ENCODE measurements at regions not wholly inside any gene's neighbourhood (a gene's known extent, or its start where the extent isn't known, plus 50 kb on each side); places are given as distances from the start of the nearest gene placed in this dataset.

DNA sequence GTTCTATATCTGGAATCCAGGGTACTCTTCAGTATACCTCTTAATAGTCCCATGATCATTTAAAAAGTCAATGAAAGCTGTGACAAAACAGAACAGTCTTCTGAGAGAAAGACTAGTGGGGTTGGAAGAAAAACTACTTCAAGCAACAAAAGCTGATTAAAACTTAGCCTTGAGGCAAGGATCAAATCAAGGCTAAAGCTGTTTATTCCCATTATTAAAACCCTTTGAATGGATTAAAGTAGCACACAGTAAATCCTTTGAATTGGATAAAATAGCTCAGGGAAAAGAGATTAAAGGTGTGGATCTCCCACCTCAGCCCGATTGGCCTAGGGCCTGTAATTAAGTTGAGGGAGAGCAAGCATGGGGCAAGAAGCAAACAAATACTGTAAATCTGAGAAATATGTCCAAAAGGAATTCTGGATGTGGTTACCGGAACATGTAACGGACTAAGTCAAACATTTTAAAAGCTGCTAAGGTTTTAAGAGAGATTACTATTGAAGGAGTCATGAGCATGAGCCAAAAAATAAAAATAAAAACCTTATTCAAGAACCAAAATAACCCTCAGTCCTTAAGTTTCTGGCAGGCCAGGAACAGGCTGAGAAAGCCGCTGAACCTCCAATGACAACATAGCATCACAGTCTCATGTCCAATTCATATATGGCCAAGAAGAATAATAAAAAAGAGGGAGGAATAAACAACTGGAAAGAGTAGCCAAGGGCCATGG is 257.3 kb upstream of the NEIL3 start:
- Histone ChIP-seq H2AFZ (ENCODE audit: insufficient read depth, low read depth, low read length, poor library complexity, severe bottlenecking) (no peak overlapping the region), H3K4me2 (replicated peaks; ENCODE audit: extremely low read depth, low read length, poor library complexity, severe bottlenecking) (no peak overlapping the region), H3K4me3 (replicated peaks in 1 of 3; ENCODE audit: low read depth in 2 of 3, low read length in 3 of 3) (no peak overlapping the region), H3K27ac (ENCODE audit: low read depth in 1 of 2, low read length in 2 of 2) (no peak overlapping the region), H3K9ac (ENCODE audit: insufficient read depth, low read length, poor library complexity, severe bottlenecking) (no peak overlapping the region), H3K79me2 (ENCODE audit: insufficient read depth, low read length) (no peaks in the 10 kb centered on the region), H3K4me1 (ENCODE audit: control insufficient read depth in 1 of 2, insufficient read depth in 2 of 2, low read length in 2 of 2) (no peaks in the 10 kb centered on the region), H3K36me3 (replicated peaks in 1 of 2; ENCODE audit: control insufficient read depth in 1 of 2, insufficient read depth in 2 of 2, low read length in 2 of 2) (no peaks in the 10 kb centered on the region), H4K20me1 (ENCODE audit: insufficient read depth, low read length) (no peaks in the 10 kb centered on the region), H3K9me3 (replicated peaks in 1 of 2; ENCODE audit: control insufficient read depth in 1 of 2, insufficient read depth in 1 of 2, low read length in 2 of 2) (no peaks in the 10 kb centered on the region), H3K27me3 (ENCODE audit: control insufficient read depth in 2 of 2, insufficient read depth in 2 of 2, low read length in 2 of 2) (peaks cover 0 to 2% of the 10 kb centered on the region in 2 donors)
- H3K27ac Mint-ChIP-seq, result no peak overlapping the region
- H3K27me3 Mint-ChIP-seq (ENCODE audit: low read depth in 3 of 3), result peaks cover 0 to 5% (median 0%) of the 10 kb centered on the region in 3 donors
- no peaks in the 10 kb centered on the region for H3K36me3 Mint-ChIP-seq
- no CpG with 5 or more reads among the region's 4 CpGs for WGBS (ENCODE audit: insufficient coverage)
- no peaks in the 10 kb centered on the region for H3K4me1 Mint-ChIP-seq
- no peaks in the 10 kb centered on the region for H3K9me3 Mint-ChIP-seq
- H3K4me3 Mint-ChIP-seq, result no peak overlapping the region
- TF ChIP-seq, protein P1, sequence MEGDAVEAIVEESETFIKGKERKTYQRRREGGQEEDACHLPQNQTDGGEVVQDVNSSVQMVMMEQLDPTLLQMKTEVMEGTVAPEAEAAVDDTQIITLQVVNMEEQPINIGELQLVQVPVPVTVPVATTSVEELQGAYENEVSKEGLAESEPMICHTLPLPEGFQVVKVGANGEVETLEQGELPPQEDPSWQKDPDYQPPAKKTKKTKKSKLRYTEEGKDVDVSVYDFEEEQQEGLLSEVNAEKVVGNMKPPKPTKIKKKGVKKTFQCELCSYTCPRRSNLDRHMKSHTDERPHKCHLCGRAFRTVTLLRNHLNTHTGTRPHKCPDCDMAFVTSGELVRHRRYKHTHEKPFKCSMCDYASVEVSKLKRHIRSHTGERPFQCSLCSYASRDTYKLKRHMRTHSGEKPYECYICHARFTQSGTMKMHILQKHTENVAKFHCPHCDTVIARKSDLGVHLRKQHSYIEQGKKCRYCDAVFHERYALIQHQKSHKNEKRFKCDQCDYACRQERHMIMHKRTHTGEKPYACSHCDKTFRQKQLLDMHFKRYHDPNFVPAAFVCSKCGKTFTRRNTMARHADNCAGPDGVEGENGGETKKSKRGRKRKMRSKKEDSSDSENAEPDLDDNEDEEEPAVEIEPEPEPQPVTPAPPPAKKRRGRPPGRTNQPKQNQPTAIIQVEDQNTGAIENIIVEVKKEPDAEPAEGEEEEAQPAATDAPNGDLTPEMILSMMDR (IDR thresholded peaks at IDR 0.05), result no peak
- intact Hi-C loops (cut with micrococcal nuclease), result no loop called here
- DNase-seq, result no peak

DNA sequence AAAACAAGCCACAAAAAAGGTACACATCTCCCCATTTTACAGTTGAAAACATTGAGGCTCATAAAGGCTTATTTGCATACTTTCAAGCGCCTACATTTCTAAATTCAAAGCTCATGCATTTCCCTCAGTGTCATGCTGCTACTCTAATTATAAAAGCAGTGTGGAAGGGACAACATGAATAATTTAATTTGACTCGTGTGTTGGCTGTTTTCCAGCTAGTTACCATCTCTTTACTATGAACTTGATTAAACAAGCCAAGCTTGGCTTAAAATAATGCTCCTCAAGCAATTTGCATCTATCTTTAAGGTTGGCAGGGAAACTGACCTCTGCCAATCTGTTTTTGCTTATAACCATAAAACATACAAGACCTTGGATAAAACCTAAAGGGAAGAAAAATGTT is 252.5 kb upstream of the NEIL3 start:
- no peak overlapping the region for H3K9ac ChIP-seq (ENCODE audit: insufficient read depth, low read length, poor library complexity, severe bottlenecking)
- no CpG with 5 or more reads among the region's 2 CpGs for WGBS (ENCODE audit: insufficient coverage)
- TF ChIP-seq, protein P1 (IDR thresholded peaks at IDR 0.05), result no peak
- H3K27ac ChIP-seq (ENCODE audit: low read depth in 1 of 2, low read length in 2 of 2), result no peak overlapping the region
- H3K4me3 Mint-ChIP-seq, result no peak overlapping the region
- no peaks in the 10 kb centered on the region for H3K9me3 Mint-ChIP-seq
- no peak overlapping the region for H3K4me3 ChIP-seq (replicated peaks in 1 of 3; ENCODE audit: low read depth in 2 of 3, low read length in 3 of 3)
- H3K36me3 ChIP-seq (replicated peaks in 1 of 2; ENCODE audit: control insufficient read depth in 1 of 2, insufficient read depth in 2 of 2, low read length in 2 of 2), result no peaks in the 10 kb centered on the region
- no peaks in the 10 kb centered on the region for H3K36me3 Mint-ChIP-seq
- no peaks in the 10 kb centered on the region for H3K4me1 Mint-ChIP-seq
- H3K9me3 ChIP-seq (replicated peaks in 1 of 2; ENCODE audit: control insufficient read depth in 1 of 2, insufficient read depth in 1 of 2, low read length in 2 of 2), result no peaks in the 10 kb centered on the region
- no peak overlapping the region for H2AFZ ChIP-seq (ENCODE audit: insufficient read depth, low read depth, low read length, poor library complexity, severe bottlenecking)
- no peak for DNase-seq
- no peaks in the 10 kb centered on the region for H3K4me1 ChIP-seq (ENCODE audit: control insufficient read depth in 1 of 2, insufficient read depth in 2 of 2, low read length in 2 of 2)
- H4K20me1 ChIP-seq (ENCODE audit: insufficient read depth, low read length), result no peaks in the 10 kb centered on the region
- H3K79me2 ChIP-seq (ENCODE audit: insufficient read depth, low read length), result no peaks in the 10 kb centered on the region
- no peaks in the 10 kb centered on the region for H3K27me3 ChIP-seq (ENCODE audit: control insufficient read depth in 2 of 2, insufficient read depth in 2 of 2, low read length in 2 of 2)
- H3K27me3 Mint-ChIP-seq (ENCODE audit: low read depth in 3 of 3), result peaks cover 0 to 3% (median 0%) of the 10 kb centered on the region in 3 donors
- intact Hi-C loops (cut with micrococcal nuclease), result no loop called here
- no peak overlapping the region for H3K27ac Mint-ChIP-seq
- no peak overlapping the region for H3K4me2 ChIP-seq (replicated peaks; ENCODE audit: extremely low read depth, low read length, poor library complexity, severe bottlenecking)

Measured in CD14-positive monocyte (primary cell).